GM12874 (cell line): ENCODE measurements at regions not wholly inside any gene's neighbourhood (a gene's known extent, or its start where the extent isn't known, plus 50 kb on each side); places are given as distances from the start of the nearest gene placed in this dataset.

Experiments
- CTCF ChIP-seq: IDR thresholded peaks from 2 replicates; pipeline ENCODE4 v1.5.1; 2011; ENCODE audit warnings: low read depth, mild to moderate bottlenecking, control low read depth, low read length, moderate library complexity; ENCODE audit not compliant: insufficient read depth

GRCh38 chr10:94216201-94216600, 146.5 kb downstream of the NOC3L start:
- no peak for TF ChIP-seq CTCF

GRCh38 chr10:94217411-94217810, 145.3 kb downstream of the NOC3L start:
- no peak for TF ChIP-seq CTCF

GRCh38 chr10:94218493-94219183, 144.1 kb downstream of the NOC3L start:
- TF ChIP-seq CTCF = no peak

GRCh38 chr10:94219829-94220228, 142.9 kb downstream of the NOC3L start:
- TF ChIP-seq CTCF = no peak

- TF ChIP-seq CTCF = no peak
Measured at GRCh38 chr10:94220717-94221116, 142.0 kb downstream of the NOC3L start.

- TF ChIP-seq CTCF = no peak
Measured at GRCh38 chr10:94223702-94224370, 138.9 kb downstream of the NOC3L start.

GRCh38 chr10:94224656-94225055, 138.1 kb downstream of the NOC3L start:
- no peak for TF ChIP-seq CTCF
